CD14-positive monocyte (primary cell): ENCODE measurements at regions not wholly inside any gene's neighbourhood (a gene's known extent, or its start where the extent isn't known, plus 50 kb on each side); places are given as distances from the start of the nearest gene placed in this dataset.

Source experiments
- DNase-seq, 3 donors: peaks; one replicate each; pipeline ENCODE4 v3.0.0-alpha.2; 2011 to 2022
- H2AFZ ChIP-seq: 2 replicates; pipeline ENCODE4 v1.6.0; 2012; ENCODE audit warnings: mild to moderate bottlenecking, low read depth, low read length, inconsistent platforms; ENCODE audit not compliant: insufficient read depth, poor library complexity, severe bottlenecking
- H3K27ac ChIP-seq, 2 donors: 1 replicate in 1 of 2; 2 replicates in 1 of 2; pipeline ENCODE4 v1.5.1; 2012 to 2013; ENCODE audit warnings: low read length in 2 of 2, control low read depth in 1 of 2, inconsistent platforms in 1 of 2, low read depth in 1 of 2, mild to moderate bottlenecking in 1 of 2
- H3K27me3 ChIP-seq, 2 donors: one replicate each; pipeline versions ENCODE4 v1.6.0 to v1.6.1; 2011 to 2013; ENCODE audit warnings: low read length in 2 of 2; ENCODE audit not compliant: control insufficient read depth in 2 of 2, insufficient read depth in 2 of 2
- H3K36me3 ChIP-seq, 2 donors: replicated peaks in 1 of 2; 1 replicate in 1 of 2; 2 replicates in 1 of 2; pipeline versions ENCODE4 v1.5.1 to v1.6.1; 2012 to 2013; ENCODE audit warnings: low read length in 2 of 2, control low read depth in 1 of 2, inconsistent platforms in 1 of 2, mild to moderate bottlenecking in 1 of 2; ENCODE audit not compliant: insufficient read depth in 2 of 2, control insufficient read depth in 1 of 2
- H3K4me1 ChIP-seq, 2 donors: 1 replicate in 1 of 2; 2 replicates in 1 of 2; pipeline versions ENCODE4 v1.5.1 to v1.6.1; 2012 to 2013; ENCODE audit warnings: low read length in 2 of 2, control low read depth in 1 of 2, inconsistent platforms in 1 of 2, mild to moderate bottlenecking in 1 of 2, moderate library complexity in 1 of 2; ENCODE audit not compliant: insufficient read depth in 2 of 2, control insufficient read depth in 1 of 2
- H3K4me2 ChIP-seq: replicated peaks from 2 replicates; pipeline ENCODE3; 2012; ENCODE audit warnings: low read length, moderate library complexity, mild to moderate bottlenecking; ENCODE audit not compliant: poor library complexity, severe bottlenecking; ENCODE audit errors: extremely low read depth
- H3K4me3 ChIP-seq, 3 experiments: fragments of 200-600 bp in 1 of 3; sonication (generic) in 1 of 3; replicated peaks in 1 of 3; 1 replicate in 2 of 3; 2 replicates in 1 of 3; pipeline ENCODE4 v1.5.1; 2011 to 2013; ENCODE audit warnings: low read length in 3 of 3, mild to moderate bottlenecking in 3 of 3, control low read depth in 2 of 3, low read depth in 2 of 3, inconsistent platforms in 1 of 3, moderate library complexity in 1 of 3
- H3K79me2 ChIP-seq: 2 replicates; pipeline ENCODE4 v1.6.0; 2012; ENCODE audit warnings: mild to moderate bottlenecking, control low read depth, inconsistent platforms, low read length, moderate library complexity; ENCODE audit not compliant: insufficient read depth
- H3K9ac ChIP-seq: 2 replicates; pipeline ENCODE4 v1.6.0; 2017; ENCODE audit warnings: low read length, mild to moderate bottlenecking; ENCODE audit not compliant: insufficient read depth, poor library complexity, severe bottlenecking
- H3K9me3 ChIP-seq, 2 donors: replicated peaks in 1 of 2; 1 replicate in 1 of 2; 2 replicates in 1 of 2; pipeline versions ENCODE4 v1.5.1 to v1.6.1; 2012 to 2013; ENCODE audit warnings: low read length in 2 of 2, control low read depth in 1 of 2; ENCODE audit not compliant: control insufficient read depth in 1 of 2, insufficient read depth in 1 of 2
- H4K20me1 ChIP-seq: 2 replicates; pipeline ENCODE4 v1.6.0; 2012; ENCODE audit warnings: mild to moderate bottlenecking, low read length, control low read depth, moderate library complexity; ENCODE audit not compliant: insufficient read depth
- H3K27ac Mint-ChIP-seq, 7 donors: one replicate each; pipeline ENCODE4 v1.8.0; 2020; ENCODE audit warnings: mild to moderate bottlenecking in 7 of 7, mixed read lengths in 7 of 7, moderate library complexity in 6 of 7, inconsistent platforms in 2 of 7
- H3K27me3 Mint-ChIP-seq, 3 donors: one replicate each; pipeline ENCODE4 v1.8.0; 2021 to 2022; ENCODE audit warnings: low read depth in 3 of 3, mild to moderate bottlenecking in 3 of 3, mixed read lengths in 3 of 3, moderate library complexity in 3 of 3, inconsistent platforms in 1 of 3
- H3K36me3 Mint-ChIP-seq, 2 donors: one replicate each; pipeline ENCODE4 v1.8.0; 2020; ENCODE audit warnings: mixed read lengths in 2 of 2, inconsistent platforms in 1 of 2, mild to moderate bottlenecking in 1 of 2
- H3K4me1 Mint-ChIP-seq: one replicate; pipeline ENCODE4 v1.8.0; 2020; ENCODE audit warnings: mild to moderate bottlenecking, mixed read lengths
- H3K4me3 Mint-ChIP-seq, 2 donors: one replicate each; pipeline ENCODE4 v1.8.0; 2020; ENCODE audit warnings: mild to moderate bottlenecking in 2 of 2, mixed read lengths in 2 of 2, moderate library complexity in 1 of 2
- H3K9me3 Mint-ChIP-seq, 7 donors: one replicate each; pipeline ENCODE4 v1.8.0; 2020 to 2022; ENCODE audit warnings: mixed read lengths in 7 of 7, mild to moderate bottlenecking in 6 of 7, moderate library complexity in 6 of 7, inconsistent platforms in 2 of 7
- WGBS: methylation state at CpG from one replicate; pipeline ENCODE4 v1.1.5; 2013; ENCODE audit warnings: missing lambda C conversion rate; ENCODE audit not compliant: insufficient coverage; 5-methylcytosine and 5-hydroxymethylcytosine counted together
- intact Hi-C, 2 donors: fragments of 100-400 bp; cut with micrococcal nuclease; formaldehyde crosslinking; loops; one replicate each; pipeline versions ENCODE4 v1.15.0 to v1.15.1; 2023
- TF ChIP-seq, protein P1 (sequence below): fragments of 200-600 bp; IDR thresholded peaks from one replicate; pipeline ENCODE4 v1.8.0; 2022; ENCODE audit warnings: antibody characterized with exemption, mild to moderate bottlenecking

DNA sequence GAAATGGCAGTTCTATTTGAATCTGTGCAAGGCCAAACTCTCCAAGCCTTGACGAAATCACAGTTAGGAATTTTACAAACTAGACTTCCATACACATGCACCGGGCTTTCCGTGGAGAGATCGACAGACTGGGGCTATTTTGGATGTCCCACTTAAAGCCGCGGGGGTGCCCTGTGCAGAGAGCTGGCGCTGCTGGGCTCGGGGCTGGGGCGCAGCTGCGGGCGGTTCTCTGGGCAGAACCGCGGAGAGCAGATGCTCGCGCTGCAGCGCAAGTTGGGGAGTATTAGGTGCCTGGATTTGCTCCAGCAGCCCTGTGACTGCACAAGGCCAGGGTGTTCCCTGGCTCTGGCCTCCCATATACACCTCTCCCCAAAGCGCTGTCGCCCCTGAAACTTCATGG, 67.2 kb downstream of the SPATA19 start:
- Histone ChIP-seq H3K79me2 (no peaks in the 10 kb centered on the region), H3K36me3 (no peaks in the 10 kb centered on the region), H2AFZ (no peak overlapping the region), H3K4me2 (no peak overlapping the region), H3K9me3 (peaks cover 0 to 12% of the 10 kb centered on the region in 2 donors), H3K27ac (no peak overlapping the region), H3K4me3 (no peak overlapping the region), H3K9ac (no peak overlapping the region), H3K4me1 (no peaks in the 10 kb centered on the region), H3K27me3 (no peaks in the 10 kb centered on the region), H4K20me1 (no peaks in the 10 kb centered on the region)
- intact Hi-C loops: no loop called here
- TF ChIP-seq, protein P1, sequence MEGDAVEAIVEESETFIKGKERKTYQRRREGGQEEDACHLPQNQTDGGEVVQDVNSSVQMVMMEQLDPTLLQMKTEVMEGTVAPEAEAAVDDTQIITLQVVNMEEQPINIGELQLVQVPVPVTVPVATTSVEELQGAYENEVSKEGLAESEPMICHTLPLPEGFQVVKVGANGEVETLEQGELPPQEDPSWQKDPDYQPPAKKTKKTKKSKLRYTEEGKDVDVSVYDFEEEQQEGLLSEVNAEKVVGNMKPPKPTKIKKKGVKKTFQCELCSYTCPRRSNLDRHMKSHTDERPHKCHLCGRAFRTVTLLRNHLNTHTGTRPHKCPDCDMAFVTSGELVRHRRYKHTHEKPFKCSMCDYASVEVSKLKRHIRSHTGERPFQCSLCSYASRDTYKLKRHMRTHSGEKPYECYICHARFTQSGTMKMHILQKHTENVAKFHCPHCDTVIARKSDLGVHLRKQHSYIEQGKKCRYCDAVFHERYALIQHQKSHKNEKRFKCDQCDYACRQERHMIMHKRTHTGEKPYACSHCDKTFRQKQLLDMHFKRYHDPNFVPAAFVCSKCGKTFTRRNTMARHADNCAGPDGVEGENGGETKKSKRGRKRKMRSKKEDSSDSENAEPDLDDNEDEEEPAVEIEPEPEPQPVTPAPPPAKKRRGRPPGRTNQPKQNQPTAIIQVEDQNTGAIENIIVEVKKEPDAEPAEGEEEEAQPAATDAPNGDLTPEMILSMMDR: no peak
- H3K4me3 Mint-ChIP-seq: no peak overlapping the region
- WGBS: 59% methylated on average over 6 of the region's 18 CpGs
- DNase-seq: no peak
- H3K9me3 Mint-ChIP-seq: peaks cover 2 to 12% (median 5%) of the 10 kb centered on the region in 7 donors
- no peak overlapping the region for H3K27ac Mint-ChIP-seq
- H3K27me3 Mint-ChIP-seq: peaks cover 4 to 6% (median 5%) of the 10 kb centered on the region in 3 donors
- no peaks in the 10 kb centered on the region for H3K36me3 Mint-ChIP-seq
- H3K4me1 Mint-ChIP-seq: no peaks in the 10 kb centered on the region

DNA sequence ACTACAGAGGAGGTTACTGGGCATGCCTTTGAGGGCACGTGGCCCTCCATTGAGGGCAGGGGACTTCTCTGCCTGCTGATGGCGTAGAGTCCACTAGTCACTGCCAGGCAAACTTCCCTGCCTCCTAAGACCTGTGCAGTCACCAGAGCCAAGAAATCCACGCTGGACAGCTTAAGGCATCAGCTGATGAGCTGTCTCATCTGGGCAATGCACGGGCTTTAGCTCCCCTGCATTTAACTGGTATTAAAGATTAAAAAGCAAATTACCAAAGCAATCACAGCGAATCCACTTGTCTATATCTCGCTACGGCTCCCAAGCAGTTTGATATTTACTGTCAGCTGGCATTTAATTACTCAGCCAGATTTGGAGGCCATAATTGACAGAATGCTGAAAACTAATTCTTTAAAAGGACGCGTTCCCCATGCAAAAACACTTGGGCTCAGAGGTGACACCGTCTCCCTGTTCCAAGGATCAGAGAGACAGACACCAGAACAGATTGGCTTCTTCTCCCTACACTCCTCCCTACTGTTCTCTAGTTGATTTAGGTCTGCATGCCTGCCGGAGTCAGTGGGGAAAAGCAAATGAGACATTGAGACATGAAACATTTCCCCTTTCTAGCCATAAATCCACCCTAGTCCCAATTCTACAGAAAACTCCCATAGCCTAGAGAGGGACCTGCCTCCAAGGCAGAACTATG, 68.5 kb downstream of the SPATA19 start:
- Histone ChIP-seq H3K9me3 (peaks cover 0 to 6% of the 10 kb centered on the region in 2 donors), H3K9ac (no peak overlapping the region), H3K4me3 (no peak overlapping the region), H3K27ac (no peak overlapping the region), H4K20me1 (no peaks in the 10 kb centered on the region), H3K4me2 (no peak overlapping the region), H3K36me3 (no peaks in the 10 kb centered on the region), H2AFZ (no peak overlapping the region), H3K4me1 (no peaks in the 10 kb centered on the region), H3K27me3 (no peaks in the 10 kb centered on the region), H3K79me2 (no peaks in the 10 kb centered on the region)
- WGBS: 82% methylated on average over 8 of the region's 11 CpGs
- Mint-ChIP-seq H3K27ac (no peak overlapping the region), H3K9me3 (peaks cover 1 to 7% (median 4%) of the 10 kb centered on the region in 7 donors), H3K27me3 (peaks cover 4 to 6% (median 5%) of the 10 kb centered on the region in 3 donors), H3K4me1 (no peaks in the 10 kb centered on the region), H3K36me3 (no peaks in the 10 kb centered on the region), H3K4me3 (no peak overlapping the region)
- intact Hi-C loops: no loop called here
- TF ChIP-seq, protein P1: no peak
- no peak for DNase-seq
